ENCODE measurements at regions not wholly inside any gene's neighbourhood (a gene's known extent, or its start where the extent isn't known, plus 50 kb on each side); places are given as distances from the start of the nearest gene placed in this dataset.

- no peak for DNase-seq
Measured at GRCh38 chr10:31635415-31636065, 293.1 kb downstream of the ARHGAP12 start.

DNA sequence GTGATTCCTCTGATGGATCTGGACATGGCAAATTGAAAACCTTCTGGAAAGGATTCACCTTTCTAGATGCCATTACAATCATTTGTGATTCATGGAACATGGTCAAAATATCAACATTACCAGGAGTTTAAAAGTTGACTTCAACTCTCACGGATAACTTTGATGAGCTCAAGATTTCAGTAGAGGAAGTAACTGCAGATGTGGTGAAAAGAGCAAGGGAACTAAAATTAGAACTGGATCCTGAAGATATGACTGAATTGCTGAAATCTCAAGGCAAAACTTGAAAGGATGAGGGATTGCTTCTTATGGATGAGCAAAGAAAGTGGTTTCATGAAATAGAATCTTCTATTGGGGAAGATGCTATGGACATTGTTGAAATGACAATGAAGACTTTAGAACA lies 293.6 kb downstream of the ARHGAP12 start:
- no peak for DNase-seq

- DNase-seq = no peak
Measured at GRCh38 chr10:31630861-31631567, 297.6 kb downstream of the ARHGAP12 start.

GRCh38 chr10:31625566-31625965 lies 303.1 kb downstream of the ARHGAP12 start:
- DNase-seq = no peak

DNA sequence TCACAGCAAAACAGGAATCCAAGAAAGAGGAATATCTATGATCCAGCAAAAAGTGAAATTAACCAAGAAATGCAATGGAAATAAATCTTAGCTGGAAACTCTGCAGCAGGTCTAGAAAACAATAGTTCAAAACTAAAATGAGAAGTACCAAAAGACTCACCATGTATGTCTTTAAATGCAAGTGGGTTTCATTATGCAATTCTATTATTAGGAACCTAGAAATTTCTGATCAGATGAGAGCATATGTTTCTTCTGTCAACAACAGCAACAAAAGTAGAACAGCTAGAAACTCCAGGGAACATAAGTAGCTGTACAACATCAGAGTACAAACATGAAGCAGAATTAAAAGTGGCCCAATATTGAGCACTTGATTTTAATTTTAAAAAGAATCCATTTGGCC lies 304.0 kb downstream of the ARHGAP12 start:
- DNase-seq = no peak

- no peak for DNase-seq
Measured at GRCh38 chr10:31623947-31624346, 304.7 kb downstream of the ARHGAP12 start.

GRCh38 chr10:31623466-31623865 lies 304.4 kb downstream of the ZEB1 start:
- no peak for DNase-seq

- DNase-seq = no peak
Measured at GRCh38 chr10:31622978-31623377, 304.0 kb downstream of the ZEB1 start.

DNA sequence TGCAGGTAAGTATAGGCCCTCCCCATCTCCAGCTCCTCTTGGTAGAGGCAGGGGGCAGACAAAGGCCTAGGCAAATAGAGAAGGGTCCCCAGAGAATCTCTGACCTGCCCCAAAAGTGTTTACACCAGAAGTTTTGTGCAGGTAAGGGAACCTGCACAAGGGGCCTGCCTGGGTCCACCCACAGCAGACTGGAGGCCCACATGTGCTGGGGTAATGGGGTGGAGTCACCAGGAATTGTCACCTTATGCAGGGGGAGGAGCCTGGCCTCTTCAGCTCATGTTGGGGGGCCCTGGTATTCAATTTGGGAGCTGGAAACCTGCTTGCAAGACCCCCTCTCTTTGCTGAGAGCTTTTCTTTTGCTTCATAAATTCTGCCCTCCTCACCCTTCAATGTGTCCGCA lies 302.7 kb downstream of the ZEB1 start:
- DNase-seq = no peak

DNA sequence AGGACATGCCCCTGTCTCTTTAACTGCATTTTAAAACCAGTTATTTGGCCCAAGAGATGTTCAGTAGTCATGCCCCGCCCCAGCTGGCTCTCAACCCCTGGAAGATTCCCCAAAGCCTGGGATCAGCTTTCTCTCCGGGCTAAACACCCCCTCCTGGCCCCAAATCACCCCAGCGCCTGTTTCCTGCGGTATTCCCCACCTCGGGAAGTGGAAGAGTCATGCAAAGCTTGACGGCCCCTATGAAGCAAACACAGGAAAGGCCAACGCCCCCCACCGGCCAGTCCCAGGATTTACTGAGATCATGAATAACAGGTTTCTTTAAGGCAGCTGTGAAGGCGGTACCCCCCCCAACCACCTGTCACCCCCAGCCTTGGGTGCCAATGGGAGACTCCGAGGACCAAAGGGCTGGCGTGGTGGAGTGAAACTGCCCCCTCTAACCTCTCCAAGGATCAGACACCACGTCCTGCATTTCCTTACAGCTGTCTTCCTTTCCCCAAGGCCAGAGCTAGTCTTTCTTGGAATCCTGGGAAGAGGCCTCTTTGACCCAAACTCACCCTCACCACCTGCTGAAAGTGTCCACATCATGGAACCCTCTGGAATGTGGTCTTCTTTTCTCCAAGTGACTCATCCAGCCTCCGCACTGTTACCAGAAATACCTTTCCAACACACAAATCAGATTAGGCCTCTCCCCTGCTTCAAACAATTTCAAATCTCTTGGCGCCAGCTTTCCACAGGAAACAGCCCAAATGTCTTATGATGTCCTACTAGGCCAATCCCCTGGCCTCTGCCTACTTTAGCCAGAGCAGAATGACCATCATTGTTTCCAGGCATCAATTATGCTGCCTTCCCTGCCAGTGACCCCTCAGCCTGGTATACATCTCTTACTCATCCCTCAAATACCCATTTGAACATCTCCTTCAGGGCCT lies 301.5 kb downstream of the ZEB1 start:
- no peak for DNase-seq

DNA sequence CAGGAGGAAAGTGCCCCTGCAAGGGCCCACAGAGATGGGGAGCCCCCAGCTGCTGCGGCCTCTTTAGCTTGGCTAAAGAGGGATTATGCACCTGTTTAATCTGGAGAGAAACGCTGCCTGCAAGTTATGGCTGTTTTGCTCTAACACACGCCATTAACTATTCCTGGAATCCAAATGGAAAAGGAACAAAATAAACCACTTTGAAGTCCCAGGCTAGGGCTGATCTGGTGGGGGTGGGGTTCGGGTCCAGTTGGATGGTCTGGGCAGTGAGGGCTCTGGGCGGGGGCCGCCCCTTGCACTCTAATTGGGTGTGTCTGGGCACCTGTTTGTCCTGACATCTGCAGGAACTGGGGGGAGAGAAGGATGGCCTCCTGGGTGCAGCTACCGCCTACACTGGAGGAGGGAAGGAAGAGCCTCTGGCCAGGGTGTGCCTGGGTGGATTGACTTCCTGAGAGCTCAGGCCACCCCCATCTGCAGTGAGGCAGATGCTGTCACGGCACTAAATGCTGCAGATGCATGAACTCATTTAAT lies 300.6 kb downstream of the ZEB1 start:
- DNase-seq = no peak

DNA sequence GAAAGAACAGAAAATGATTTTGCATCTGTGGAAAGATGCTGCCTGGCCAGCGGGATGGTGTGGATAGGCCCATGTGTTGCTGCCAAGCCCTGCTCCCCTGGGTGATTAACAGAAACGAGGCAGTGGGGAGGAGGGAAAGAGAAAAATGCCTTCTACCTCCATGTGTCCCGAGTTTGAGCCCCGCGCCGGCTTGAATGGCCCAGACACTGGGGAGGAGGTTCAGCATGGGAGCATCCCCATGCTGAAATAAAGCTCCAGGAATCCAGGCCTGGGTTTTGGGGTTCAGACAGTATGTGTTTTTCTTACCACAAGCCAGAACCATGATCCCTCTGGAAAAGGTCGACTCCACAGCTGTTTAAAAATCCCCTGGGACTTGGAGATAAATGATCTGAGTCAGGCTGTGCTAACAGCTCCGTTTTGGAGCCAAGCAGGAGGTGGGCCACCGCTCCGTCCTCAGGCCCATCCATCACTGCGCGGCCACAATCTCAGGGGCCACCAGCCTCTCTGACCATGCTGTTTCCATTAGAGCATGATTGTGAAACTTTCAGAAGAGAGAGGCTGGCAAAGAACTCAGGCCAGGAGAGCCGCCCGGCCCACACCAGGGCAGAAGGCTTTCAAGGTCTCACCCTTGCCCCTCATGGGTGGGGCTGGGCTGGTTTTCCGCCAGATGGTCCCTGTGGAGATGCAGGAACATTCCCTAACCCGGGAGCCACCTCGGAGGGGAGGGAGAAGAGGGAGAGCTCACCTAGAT lies 299.7 kb downstream of the ZEB1 start:
- no peak for DNase-seq

- no peak for DNase-seq
Measured at GRCh38 chr10:31617757-31618156, 298.7 kb downstream of the ZEB1 start.

DNA sequence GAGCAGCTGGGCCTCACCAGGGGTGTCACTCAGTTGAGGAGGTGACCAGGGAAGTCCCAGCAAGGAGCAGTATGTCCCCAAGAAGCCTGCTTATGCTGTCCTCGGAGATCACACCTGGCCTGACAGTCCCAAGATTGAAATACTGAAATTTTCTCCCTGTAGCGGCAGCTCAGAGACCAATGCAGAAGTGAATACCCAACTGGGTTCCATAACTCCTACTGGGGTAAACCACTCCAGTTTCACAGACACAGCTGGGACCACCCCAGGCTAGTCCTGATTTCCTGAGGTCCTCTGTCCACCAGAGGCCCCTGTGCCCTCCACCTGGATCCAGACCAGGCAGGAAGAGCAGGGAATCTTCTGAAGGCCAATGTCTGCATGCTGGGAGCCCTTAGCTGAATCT lies 298.1 kb downstream of the ZEB1 start:
- no peak for DNase-seq

GRCh38 chr10:31615129-31615528 lies 296.1 kb downstream of the ZEB1 start:
- DNase-seq = no peak

DNA sequence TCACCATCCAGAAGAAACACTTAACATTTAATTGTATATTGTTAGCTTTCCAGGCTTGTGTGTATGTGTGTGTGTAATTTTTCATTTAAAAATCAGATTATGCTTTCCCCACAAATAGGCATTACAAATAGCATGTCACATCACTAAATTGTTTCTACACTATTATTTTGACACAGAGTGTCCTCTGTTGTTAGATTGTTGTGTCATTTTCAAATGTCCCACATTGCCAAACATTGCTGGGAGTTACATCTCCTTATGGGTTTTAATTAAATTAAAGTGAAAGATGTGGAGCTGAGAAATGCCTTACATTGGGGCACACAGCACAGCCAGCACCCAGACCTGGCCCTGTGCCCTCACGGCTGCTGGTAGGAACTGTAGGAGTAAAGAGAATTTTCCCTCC lies 295.6 kb downstream of the ZEB1 start:
- no peak for DNase-seq

DNA sequence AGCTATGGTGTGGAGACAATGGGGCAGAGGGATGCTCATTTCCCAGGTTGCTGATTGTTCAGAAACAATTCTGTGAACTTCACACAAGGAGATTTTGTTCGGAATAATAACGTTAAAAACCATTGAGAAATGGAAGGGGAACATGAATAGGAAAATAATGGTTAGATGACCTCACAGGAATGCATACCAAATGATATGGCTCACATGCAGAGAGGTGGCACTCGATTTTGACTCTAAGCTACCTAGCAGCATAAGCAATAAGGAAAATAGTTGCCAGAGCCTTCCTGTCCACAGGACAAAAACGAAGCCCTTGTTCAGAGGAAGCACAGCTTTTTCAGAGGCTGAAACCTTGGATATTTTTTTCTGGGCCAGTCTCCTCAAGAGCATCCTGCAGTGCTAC lies 293.1 kb downstream of the ZEB1 start:
- no peak for DNase-seq

DNA sequence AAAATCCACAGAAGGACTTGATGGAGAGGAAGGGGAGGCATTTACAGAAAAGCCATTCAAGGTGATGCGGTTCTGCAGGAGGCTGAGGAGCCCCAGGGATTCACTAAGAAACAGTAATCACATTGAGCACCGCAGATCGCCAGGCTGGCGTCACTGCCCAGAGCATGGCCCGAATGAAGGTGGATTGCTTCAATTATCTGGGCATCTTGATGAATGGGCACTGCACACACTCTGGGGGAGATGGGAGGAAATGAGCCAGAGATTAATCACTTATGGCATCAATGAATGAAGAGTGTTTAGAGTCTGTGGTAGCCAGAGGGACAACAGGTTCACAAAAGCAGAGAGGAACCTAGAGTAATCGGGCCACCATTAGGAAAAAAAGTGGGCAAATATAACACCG lies 292.1 kb downstream of the ZEB1 start:
- no peak for DNase-seq

DNA sequence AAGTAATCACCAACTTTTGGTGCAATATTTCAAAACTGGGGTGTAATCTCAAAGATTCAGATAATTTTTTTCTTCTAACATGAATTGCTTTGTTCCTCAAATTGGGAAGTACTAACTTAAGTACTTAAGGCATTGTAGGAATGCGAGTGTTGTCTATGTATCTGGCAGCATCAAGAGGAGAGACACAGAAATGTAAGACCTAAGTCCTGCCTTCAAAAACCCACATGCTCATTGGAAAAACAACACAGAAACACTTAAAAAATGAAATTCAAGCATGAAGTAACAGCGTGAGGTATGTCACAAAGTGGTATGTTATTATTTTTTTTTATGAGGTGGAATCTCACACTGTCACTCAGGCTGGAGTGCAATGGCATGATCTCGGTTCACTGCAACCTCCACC lies 288.5 kb downstream of the ZEB1 start:
- DNase-seq = no peak

GRCh38 chr10:31606841-31607240 lies 287.8 kb downstream of the ZEB1 start:
- no peak for DNase-seq

DNA sequence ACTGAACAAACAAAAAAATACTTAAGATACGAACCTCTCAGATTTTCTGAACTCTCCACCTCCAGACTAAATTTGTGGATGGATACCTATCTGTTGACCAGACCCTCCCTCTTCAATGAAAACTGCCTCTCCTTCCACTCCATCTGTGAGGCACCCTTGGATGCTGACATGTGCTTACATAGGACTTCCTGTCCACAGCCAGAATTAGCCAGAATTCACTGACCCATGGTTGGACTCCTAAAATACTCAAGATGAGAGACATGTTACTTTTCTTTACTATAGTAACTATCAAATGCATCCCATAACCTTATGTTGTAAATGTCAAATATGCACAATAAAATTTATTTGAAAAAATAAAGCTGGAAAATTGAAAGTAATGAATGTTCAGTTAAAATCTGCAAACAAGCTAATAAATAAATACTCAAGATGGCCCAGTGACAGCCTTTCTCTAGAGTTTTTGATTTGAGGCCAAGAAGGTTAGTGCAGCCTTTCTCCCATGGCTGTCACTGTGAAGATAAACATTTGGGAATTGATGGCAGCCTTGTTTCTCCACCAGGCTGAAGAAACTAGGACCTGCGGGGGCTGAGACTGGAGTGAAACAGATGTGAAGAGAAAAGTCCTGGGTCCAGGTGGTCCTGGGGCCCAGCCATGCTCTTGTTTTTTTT lies 287.0 kb downstream of the ZEB1 start:
- no peak for DNase-seq

GRCh38 chr10:31605426-31605825 lies 286.4 kb downstream of the ZEB1 start:
- no peak for DNase-seq
